M059J (cell line): ENCODE measurements at regions not wholly inside any gene's neighbourhood (a gene's known extent, or its start where the extent isn't known, plus 50 kb on each side); places are given as distances from the start of the nearest gene placed in this dataset.

Experiments used
- DNase-seq: peaks from one replicate; pipeline ENCODE4 v3.0.0-alpha.2; 2012; ENCODE audit warnings: low read depth

GRCh38 chr1:5713101-5714010 is 278.9 kb downstream of the NPHP4 start:
- no peak for DNase-seq

DNA sequence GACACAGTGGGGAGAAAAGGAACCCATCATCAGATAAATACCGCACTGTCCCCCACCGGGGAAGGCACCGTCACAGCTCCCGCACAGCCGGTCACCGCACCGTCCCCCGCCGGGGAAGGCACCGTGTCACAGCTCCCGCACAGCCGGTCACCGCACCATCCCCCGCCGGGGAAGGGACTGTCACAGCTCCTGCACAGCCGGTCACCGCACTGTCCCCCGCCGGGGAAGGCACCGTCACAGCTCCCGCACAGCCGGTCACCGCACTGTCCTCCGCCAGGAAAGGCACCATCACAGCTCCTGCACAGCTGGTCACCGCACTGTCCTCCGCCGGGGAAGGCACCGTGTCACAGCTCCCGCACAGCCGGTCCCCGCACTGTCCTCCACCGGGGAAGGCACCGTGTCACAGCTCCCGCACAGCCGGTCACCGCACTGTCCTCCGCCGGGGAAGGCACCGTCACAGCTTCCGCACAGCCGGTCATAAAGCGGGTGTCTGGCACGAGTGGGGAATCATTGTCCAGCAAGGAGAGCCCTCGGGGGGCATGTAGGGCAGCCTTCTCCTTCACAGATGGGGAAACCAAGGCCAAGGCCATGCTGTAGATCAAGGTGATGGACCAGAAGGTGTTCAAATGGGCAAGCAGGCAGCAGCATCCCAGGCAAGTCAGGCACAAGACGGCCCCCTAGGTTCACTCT is 280.1 kb downstream of the NPHP4 start:
- no peak for DNase-seq

DNA sequence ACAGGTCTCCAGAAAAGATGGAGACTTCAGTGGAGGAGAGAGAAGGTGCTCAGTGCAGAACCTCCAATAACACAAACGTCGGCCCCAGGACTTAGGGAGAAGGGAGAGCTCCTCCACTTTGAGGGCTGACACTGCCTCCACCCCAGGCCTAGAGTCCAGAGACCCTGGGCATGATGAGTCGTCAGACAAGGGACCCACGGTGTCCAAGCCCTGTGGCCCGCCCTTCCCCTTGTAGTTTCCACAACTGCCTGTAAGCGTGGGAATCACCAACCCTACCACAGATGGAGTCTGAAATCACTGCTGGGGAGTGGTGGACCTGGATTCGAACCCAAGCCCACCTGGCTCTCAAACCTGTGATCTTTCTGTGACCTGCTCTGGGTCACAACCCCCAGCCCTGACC is 281.1 kb downstream of the NPHP4 start:
- DNase-seq = no peak

GRCh38 chr1:5709976-5710375 is 282.2 kb downstream of the NPHP4 start:
- no peak for DNase-seq

- no peak for DNase-seq
These were observed 282.7 kb downstream of the NPHP4 start for GRCh38 chr1:5709461-5709975.

GRCh38 chr1:5708346-5709245 is 283.6 kb downstream of the NPHP4 start:
- DNase-seq = no peak

- DNase-seq = peak; percentile 4
These were observed 284.5 kb downstream of the NPHP4 start for GRCh38 chr1:5707566-5708345.

DNA sequence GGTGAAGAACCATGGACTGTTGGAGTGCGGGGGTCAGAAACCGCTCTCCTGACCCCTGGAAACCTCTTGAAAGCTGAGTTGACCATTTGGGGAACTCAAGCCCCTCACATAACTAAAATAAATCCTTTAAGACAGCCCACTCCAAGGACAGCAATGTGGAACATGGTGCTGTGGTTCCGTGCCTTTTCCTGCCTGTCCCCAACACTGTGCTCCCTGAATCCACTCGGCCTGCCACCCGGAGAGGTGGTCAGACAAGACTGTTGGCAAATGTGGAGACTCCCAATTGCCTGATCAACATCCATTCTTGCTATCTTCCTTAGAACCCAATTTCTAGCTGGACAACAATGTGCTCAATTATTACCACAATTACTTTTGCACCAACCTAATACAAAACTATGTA is 286.0 kb downstream of the NPHP4 start:
- no peak for DNase-seq

GRCh38 chr1:5705751-5706150 is 286.5 kb downstream of the NPHP4 start:
- DNase-seq = no peak

DNA sequence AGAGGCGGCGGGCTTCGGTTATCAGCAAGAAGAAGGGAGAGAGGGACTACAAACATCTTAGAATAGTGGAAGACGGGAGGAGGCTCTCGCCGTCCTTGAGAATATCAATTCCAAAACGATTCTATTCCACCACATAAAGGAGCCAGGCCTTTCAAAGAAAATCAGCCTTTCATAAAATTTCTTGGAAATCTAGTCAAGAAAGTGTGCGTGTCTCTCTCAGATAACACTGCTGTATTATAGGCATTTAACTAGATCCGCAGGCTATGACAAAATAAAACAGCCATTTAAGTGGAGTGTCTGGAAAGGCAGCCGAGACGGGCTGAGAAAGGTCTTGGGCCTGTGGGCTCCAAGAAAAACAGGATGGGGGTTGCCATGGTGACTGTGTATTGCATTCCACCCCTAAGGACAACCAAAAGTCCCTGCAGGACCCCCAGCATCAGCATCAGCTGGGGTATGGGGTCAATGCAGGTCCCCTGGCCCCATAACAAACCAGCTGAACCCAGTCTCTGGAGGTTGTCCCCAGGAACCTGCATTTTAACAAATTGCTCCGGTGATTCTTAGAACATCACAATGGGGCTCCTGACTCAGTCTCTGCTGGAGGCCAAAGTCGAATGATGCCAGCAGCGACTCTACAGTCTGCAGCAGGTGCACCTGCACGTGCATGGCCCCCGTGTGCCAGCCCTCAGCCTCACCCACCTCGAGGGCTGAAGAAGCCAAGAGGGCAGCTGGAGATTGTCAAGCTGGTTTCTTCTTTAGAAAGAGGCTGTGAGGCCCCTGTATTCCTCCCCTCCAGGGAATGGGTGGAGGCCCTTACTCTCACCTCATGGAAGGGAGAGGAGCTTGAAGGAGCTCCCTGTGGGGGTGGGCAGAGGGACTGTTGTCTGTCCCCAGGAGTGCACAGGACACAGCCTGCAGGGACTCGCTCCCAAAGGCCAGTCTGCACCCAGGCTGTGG is 287.4 kb downstream of the NPHP4 start:
- DNase-seq = no peak

- no peak for DNase-seq
These were observed 290.6 kb downstream of the NPHP4 start for GRCh38 chr1:5701642-5702041.

DNA sequence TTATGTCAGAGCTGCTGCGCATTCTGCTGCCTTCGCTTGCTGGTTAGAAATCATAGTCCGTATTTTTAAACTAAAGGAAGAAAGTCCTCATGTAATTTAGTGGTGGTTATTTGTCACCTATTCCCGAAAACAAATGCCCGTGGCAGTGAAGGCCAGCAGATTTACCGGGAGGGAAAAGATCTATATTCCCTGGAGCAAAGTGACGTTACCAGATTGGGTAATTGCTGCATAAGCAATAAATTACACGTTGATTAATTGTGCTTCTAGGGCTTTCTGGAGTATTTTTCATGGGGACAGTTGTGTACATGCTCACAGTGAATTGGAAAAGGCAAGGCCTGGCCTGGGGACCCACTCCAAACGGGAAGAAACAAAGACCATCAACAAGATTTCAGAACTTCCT is 298.7 kb downstream of the NPHP4 start:
- DNase-seq = no peak

GRCh38 chr1:5692664-5693063 is 299.6 kb downstream of the NPHP4 start:
- no peak for DNase-seq

DNA sequence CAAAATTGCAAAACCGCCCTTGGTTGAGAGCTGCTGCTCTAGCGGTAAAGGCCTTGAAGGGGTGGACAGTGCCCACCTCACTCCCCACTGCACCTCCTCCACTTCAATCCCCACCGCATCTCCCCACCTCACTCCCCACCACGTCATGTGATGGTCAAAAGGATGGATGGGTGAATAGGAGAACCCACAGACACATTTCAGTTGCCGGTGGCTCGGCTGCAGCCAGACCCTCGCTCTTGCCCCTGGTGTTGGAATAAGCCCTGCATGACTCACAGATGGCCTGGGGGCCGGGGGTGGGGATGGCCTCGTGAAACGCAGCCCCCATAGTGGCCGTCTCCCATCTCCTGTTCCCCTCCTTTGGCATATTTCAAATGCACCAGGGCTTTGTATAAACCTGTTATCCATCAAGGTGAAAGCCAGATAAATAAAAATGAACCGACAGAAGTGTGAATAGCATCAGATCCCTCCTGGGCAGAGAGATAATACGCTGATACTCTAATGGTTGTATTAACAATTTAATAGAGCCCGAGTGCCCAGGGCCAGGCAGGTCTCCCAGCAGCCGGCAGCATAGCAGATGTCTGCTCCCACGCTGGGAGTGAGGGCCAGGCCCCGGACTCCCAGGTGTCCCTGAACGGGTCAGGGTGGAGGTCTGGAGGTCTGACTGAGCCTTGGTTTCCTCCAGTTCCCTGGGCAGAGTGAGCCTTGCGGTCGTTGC is 300.3 kb downstream of the NPHP4 start:
- DNase-seq = no peak

- DNase-seq = no peak
These were observed 301.3 kb downstream of the NPHP4 start for GRCh38 chr1:5690898-5691297.

DNA sequence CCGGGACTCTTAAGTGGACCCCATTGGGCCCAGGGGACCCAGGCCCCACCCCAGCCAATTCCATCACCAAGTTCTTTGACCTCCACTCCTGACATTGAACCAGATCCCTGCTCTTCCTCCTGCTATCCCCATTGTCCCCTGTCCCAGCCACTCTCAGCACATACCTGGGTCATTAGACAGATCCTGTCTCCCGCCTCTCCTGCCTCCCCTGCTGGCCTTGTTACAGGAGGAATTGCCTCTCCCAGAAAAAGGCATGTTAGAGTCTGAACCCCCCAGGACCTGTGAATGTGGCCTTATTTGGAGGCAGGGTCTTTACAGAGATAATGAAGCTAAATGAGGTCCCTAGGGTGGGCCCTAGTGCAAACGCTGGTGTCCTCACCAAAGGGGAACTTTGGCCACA is 301.9 kb downstream of the NPHP4 start:
- no peak for DNase-seq

DNA sequence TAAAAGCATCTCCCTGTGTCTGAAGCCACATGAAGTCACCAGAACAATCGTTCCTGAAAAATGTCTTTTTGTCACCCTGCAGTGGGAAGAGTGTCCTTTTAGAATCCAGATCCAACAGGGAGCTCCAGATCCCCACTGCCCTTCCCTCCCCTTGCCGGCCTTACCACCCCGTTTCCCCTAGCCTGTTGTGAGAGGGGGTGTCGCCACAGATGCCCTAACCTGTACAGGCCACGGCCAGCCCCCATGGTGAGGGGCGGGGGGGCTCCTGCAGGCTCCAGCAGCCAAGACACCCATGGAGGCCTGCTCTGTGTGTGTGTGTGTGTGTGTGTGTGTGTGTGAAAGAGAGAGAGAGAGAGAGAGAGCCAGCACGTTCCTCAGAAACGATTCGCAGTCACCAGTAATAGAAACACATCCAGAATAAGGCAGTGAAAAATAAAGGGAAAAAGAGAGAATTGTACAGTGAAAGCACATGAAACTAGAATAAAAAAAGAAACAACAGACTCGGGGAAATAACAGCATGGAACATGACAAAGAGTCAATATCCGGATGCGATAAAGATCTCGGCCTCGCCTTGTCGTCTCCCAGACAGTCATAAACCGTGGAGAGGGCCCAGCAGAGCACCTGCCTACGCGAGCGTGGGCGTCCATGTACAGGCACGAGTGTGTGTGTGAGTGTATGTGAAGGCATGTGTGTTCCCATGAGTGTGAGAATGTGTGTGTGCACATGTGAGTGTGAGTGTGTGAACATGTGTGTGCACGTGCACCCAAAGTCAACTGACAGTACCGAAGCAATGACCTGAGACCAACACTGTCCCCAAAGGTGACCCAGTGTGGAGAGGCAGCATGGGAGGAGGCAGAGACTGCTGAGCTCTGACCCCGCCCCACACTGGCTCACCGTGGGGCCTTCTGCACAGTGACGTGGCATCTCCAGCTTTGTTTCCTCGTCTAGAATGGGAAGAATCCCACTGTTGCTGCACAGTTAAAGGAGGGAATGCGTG is 303.8 kb downstream of the NPHP4 start:
- DNase-seq = no peak
